DMS 273 (cell line): ENCODE measurements at regions not wholly inside any gene's neighbourhood (a gene's known extent, or its start where the extent isn't known, plus 50 kb on each side); places are given as distances from the start of the nearest gene placed in this dataset.
A peak's percentile ranks its signal among the peaks of the same experiment; 100 is the strongest.

Experiments used
- DNase-seq: peaks from one replicate; lab custom pipeline; 2025; ENCODE audit not compliant: unreplicated experiment; lab: John Stamatoyannopoulos, UW

DNA sequence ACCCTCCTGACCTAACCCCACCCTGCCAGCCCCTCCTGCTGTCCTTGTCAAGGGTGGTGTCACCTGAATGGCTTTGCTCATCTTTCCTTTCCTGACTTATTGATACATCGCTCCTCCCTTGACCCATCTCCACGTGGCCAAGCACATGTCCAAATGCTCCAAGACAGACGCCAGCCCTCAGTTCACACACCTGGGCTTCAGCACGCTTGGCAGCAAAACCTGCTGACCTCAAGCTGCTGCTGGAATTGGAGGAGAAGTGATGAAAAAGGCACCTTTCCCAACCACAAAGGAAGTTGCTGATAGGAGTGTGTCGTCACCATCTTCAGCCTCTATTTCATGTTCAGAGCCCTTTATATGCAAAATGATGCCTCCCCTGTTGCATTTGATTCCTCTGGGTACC lies 141.3 kb downstream of the TLE3 start:
- DNase-seq = no peak

DNA sequence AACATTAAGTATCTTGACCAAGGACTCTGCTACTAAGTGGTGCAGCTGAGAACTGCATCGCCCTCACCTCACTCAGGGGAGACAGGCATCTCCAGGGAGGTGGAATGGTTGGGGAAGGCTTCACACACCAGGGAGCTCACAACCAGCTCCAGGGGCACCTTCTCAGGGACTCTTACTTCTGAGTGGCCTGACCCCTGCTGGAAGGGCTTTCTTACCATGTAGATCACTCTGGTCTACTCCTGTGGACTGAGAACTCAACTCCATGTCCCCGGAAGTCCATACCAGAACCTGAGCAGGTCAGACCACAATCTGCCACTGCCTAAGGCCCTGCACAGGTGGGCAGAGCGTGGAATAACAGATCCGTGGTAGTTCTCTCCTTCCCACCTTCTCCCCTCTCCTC lies 140.5 kb downstream of the TLE3 start:
- no peak for DNase-seq

DNA sequence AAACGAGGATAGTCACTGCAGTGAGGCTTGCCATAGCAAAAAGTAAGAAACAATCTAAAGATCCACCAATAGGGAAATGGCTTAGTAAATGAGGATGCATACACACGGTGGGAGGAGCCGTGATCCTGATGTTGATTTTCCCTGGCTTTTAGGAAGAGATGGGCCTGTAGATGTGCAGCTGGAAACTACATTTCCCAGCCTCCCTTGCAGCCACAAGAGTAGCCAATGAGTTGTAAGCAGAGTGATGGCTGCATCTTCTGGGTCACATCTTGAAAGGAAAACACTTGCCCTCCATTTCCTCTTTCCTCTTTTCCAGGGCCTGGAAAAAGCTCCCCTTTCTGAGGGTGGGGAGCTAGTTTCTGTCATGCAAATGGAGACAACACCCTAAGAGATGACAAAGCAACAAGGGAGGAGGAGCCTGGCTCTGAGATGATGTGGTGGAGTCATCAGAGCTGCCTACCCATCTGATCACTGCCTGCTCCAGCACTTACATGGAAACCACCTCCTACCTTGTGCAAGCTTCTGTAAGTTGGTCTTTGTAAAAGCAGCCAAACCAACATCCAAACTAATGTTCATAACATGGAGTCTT lies 139.1 kb downstream of the TLE3 start:
- DNase-seq = peak; percentile 18

DNA sequence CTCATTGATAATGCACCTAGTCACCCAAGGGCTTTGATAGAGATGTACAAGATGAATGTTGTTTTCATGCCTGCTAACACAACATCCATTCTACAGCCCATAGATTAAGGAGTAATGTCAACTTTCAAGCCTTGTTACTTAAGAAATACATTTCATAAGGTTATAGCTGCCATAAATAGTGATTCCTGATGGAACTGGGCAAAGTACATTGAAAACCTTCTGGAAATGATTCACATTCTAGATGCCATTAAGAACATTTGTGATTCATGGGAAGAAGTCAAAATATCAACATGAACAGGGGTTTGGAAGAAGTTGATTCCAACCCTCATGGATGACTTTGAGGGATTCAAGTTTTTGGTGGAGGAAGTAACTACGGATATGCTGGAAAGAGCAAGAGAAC lies 135.2 kb downstream of the TLE3 start:
- DNase-seq = no peak

DNA sequence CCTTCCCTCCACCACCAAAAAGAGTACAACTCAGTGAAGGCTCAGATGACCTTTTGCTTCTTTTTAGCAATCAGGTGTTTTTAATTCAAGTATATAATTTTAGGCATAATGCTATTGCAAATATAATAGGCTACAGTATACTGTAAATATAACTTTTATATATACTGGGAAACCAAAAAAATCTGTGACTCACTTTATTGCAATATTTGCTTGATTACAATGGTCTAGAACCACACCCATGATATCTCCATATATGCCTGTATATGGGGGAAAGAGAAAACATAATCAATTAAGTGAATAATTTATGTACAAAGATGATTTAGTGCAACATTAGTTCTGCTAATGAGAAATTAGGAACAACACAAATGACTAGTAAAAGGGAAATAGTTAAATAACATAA lies 134.3 kb downstream of the TLE3 start:
- no peak for DNase-seq

DNA sequence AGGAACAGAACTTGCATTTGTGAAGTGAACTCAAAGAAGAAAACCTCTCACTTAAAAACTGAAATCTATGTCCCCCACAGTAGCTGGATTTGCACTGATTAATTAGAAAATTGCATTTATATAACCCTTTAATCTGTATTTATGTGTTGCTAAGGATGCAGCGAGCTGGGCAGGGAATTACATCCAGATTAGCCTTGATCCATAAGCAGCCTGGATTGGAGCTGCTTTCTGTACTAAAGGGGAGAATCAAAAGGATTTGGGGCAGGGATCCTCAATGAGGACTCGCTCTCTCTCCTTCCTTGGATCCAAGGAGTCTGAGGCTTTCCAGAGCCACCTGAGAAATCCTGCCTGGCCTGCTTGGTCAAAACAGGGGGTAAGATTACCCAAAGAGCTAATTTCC lies 125.9 kb downstream of the TLE3 start:
- no peak for DNase-seq

DNA sequence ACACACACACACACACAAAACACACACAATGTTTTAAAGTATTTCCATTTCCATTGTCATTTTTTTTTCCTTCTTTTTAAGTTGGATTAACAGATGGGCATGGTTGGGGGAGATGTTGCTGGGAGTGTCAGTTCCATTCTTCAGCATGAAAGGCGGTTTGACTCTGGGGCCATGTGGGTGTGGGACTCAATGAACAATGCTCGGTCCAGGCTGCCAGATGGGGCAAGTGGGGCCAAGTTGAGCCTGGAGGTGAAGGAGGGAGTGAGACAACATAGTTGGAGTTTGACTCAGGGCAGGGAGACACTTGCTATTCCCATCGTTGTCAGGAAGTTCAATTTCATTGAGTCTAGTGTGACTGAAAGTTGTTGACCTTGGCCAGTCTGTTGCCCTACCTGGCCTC lies 125.3 kb downstream of the TLE3 start:
- no peak for DNase-seq

DNA sequence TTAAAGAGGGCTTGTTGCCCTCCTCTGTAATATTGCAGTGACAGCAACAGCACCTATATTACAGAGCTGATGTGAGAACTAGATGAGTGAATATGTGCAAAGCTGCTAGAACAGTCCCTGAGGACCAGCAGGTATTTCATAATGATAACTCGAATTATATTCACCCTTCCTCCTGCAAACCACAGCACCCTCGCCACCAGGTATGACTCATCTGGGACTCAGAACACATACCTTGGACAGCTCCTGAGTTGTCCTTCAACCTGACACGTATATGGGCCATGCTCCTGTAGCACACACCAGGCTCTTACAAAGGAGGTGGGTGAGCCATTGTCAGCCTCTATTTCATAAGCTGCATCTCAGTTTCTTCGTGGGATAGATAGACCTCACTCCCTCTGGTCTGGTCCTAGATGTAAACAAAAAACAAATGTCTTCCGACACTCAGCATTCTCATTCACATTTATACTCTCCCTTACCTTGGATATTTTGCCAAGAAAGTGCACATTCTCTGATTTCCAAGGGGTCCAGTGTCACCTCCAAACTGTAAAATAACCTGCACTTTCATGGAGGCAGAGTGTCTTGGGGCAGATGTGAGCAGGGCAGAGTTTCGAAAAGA lies 124.5 kb downstream of the TLE3 start:
- peak; percentile 12 for DNase-seq

DNA sequence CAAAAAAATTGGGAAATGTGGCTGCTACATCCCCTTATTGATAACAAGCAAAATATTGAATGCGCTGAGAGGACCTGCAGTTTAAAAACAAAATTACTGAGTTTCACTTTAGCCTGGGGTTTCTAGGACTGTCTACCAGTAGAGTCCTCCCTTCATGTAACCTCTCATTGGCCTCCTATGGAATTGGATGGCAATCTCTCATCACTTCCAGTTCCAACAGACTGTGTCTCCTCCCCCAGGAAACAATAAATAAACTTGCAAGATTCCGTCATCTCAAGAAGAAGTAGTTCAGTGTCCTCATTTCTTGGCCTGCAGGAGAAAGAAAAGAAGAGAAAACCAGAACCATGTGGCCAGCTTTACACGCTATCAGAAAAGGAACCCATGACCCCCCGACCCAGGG lies 123.8 kb downstream of the TLE3 start:
- no peak for DNase-seq

DNA sequence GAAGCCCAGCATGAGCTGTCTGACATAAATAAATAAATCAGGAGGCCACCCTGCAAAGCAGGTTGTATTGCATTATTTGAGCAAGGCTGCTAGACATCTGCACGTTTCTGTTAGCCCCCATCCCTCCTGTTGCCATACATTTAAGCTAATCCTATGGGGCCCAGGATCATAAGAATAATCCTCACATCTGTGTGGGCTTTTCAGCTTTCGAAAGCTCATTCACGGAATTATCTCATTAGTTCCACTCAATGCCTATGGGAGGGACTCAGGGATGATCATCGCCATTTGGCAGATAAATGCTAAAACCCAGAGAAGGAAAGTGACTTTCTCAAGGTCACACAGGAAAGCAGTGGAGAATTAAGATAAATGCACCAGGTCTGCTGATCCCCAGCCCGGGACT lies 123.4 kb downstream of the TLE3 start:
- DNase-seq = peak; percentile 15

DNA sequence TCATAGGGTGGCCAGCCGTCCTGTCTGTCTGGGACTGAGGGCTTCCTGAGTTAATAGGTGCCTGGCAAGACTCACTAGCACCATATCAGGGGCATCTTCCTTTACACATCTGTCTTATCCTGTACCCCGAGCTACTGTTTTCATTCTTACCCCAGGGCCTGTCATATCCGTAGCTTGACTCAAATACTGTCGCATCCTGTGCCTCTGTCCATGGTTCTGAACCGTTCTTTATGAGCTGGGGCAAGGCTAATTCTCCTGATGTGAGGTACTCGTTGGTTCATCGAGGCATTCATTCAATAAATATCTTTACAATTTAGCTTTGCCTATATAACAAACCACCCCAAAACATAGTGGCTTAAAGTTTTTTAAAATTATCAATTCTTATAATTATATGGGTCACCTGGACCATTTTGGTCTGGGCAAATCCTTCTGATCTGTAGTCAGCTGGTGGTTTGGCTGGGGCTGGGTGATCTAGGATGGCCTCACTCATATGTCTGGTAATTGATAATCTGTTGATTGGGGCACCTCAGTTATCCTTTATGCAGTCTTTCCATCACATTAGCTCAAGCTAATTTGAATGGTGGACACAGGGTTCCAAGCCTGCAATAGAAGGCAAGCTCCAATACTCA lies 121.2 kb downstream of the TLE3 start:
- peak; percentile 43 for DNase-seq

DNA sequence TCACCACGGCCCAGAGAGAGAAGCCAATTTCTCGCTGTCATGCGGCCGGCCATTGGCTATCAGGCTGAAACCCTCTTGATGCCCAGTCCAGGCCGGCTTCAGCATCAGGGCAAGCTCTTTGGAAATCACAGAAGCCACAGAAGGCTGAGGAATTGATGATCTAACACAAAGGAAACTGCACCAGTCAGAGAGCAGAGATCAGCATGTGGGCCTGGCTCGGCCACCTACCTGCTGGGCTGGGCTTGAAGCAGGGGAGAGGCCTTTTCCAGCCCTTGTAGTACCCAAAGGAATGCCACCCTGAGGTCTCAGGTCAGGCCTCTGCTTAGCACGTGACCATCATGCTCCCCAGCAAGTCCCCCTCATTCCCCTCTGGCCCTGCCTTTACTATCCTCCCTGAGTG lies 119.1 kb downstream of the TLE3 start:
- DNase-seq = no peak

DNA sequence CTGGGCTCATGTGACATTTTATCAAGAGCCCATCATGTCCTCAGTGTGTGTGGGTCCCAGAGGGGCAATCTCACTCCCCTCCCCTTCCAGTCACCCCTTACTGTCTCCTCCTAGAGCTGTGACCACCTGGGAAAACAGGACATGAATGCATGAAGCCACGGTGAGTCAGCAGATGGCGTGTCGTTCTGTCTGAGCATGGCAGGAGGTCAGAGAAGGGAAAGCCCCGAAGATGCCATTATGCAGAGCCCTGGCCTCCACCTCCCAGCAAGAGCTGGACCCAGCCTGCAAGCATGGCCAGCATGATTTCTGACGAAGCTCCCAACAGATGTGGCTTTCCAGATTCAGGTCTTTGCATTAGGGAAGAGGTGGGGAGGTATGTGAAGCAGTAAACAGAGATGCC lies 118.5 kb downstream of the TLE3 start:
- peak; percentile 18 for DNase-seq

DNA sequence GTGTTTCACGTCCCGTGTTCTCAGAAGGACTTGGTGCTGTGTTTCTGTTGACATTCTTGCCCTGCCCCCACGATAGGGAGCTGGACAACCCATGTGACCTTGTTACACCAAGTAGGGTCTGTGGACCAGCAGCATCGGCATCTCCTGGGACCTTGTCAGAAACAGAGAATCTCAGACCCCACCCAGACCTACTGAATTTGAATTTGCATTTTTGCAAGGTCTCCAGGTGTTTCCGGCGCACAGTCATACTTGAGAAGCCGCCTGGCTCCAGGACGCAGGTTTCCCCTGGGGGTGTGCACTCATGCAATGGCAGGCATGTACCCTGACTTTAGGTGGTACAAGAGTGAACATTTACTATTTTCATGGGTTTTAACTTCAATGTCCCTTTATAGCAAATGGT lies 117.9 kb downstream of the TLE3 start:
- no peak for DNase-seq

DNA sequence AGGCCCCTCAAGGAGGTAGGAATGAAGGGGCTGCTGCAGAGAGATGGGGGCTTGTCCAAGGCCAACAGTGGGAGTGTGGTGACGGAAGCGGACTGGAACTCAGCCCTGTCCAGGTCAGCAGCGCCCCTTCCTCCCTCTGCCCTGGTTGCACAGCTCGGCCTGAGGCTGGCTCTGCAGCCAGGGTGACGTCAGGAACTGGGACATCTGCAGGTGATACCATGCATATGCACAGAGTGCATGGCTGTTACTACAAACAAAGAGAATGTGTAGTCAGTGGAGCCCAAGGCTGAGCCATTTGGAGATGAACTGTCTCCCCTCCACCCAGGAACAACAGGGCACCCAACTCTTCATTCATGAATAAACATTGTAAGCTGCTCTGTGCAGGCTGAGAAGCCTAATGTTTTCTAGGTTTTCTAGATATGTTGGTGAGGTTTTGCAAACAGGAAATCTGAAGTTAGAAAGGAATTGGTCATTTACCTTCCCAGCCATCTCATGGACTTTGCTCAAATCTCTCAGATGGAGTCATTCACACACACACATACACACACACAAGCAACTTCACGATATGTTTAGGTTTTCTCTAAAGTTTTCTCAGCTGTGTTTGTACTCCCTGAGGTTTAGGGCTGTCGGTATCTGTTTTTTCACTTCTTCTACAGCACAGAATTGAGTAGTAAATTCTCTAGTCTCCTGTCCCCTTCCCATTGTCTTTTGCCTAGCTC lies 117.2 kb downstream of the TLE3 start:
- no peak for DNase-seq

DNA sequence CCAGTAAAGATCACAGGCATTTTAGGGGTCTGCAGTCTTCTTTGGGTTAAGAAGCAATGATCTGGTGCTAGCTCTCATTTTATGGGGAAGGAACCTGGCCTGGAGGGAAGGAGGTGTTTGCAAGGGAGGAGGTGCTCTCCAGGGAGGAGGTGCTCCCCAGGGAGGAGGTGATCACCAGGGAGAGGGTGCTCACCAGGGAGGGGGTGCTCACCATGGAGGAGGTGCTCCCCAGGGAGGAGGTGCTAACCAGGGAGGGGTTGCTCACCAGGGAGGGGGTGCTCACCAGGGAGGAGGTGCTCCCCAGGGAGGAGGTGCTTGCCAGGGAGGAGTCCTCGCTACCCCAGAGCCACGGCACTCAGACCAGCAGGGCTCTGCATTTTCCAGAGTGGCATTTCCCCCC lies 115.7 kb downstream of the TLE3 start:
- DNase-seq = no peak

DNA sequence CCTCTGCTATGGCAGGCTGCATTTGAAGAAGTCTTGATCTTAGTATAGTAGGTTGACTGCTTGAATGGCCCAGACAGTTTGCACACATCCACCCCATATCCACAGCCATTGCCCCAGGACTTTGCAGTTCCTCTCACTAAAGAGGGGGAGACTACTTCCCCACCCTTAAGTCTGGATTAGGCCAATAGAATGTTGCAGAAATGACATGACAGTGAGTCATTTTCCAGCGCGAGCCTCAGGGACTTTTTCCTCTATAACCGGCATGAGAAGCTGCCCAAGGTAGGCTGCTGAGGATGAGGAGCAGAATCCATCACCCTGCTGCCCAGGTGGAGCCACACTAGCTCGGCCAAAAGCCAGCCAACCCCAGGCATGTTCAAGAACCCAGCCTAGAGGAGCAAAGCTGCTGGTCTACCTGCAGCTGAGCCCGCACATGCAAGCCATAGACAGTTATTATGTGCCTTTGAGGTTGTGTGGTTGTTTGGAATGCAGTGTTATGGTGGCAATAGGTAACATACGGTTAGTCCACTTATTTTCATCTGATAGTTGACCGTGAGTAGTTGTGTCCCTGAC lies 113.9 kb downstream of the TLE3 start:
- no peak for DNase-seq

DNA sequence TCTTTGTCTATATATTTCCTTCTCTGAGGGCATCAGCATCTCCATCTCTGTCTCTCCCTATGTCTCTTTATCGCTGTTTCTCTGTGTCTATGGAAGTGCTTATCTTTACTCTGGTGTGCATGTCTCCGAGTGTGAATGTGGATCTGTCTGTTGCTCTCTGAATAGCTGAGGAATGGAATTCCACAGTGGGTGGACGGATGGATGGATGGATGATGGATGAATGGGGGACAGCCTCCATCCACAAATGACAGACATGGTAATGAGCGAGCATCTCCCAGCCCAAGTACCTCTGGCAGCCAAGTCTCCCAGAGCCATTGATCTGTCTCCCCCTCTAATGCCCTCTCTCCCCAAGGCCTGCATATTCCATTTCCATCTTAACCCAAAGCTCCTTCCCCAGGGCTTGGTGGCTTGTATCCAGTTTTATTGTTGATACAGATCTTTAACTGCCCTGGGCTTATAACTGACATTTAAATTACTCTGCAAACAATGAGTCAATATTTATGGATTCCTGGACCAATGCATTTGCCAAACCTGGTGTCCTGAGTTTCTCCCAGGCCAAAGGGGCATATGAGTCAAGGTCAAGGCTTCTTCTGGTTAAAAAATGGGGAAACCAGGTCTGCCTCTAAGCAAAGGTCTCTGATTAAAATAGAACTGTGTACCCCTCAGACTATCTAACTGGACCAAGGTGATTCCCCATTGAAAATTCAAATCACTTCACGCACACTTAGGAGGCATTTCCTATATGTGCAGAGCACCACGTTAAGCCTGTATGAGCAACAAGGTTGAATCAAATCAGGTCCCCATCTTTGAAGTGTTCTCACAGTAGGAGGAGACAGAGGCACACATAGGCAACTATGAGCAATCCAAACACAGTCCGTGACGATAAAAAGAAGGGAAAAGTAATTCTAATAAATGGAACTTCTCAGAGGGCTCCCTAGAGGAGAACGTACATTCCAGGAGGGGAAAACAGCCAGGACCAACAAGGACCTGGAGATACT lies 109.9 kb downstream of the TLE3 start:
- no peak for DNase-seq

DNA sequence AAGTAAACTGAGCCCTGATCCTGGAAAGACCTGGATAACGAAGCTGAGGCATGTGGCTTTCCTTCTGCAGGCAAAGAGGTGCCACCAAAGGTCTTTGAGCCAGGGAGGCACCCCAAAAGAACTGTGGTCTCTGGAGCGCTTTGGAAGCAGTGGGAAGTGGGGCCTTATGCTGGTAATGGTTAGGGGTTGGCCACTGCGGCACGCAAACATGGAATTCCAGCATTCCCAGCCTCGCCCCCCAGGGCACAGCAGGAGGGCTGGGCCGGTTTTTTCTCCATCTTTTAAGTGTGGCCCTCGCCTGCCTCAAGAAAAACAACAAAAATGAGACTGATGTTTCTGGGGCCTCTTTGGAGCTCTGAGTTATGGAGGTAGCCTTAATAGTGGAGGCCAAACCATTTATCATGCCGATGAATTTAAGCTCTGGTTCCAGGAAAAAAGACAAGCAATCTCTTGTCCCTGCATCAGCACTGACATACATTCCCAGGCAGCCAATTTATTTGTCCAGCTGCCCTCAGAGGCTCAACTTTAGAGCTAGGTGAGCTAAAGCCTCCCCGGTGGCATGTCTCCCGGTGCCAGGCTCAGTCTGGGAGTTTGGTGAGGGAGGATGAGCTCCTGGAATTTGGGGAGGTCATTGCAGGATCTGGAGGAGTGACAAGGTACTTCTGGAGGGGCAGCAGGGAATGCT lies 109.0 kb downstream of the TLE3 start:
- no peak for DNase-seq
